Left hindlimb (tissue), 1 donor: ENCODE measurements at regions not wholly inside any gene's neighbourhood (a gene's known extent, or its start where the extent isn't known, plus 50 kb on each side); places are given as distances from the start of the nearest gene placed in this dataset.
"Not testable (repeated sequence)": the region's sequence is repeated elsewhere in the genome, so short reads cannot be mapped to it uniquely, and the experiment has no call there.

Experiments used
- DNase-seq: peaks from one replicate; pipeline ENCODE4 v3.0.0-alpha.2; 2018

GRCh38 chr3:76442374-76442915 lies 597.5 kb upstream of the ROBO2 start:
- no peak for DNase-seq

- no peak for DNase-seq
Measured at GRCh38 chr3:76456322-76456721, 583.6 kb upstream of the ROBO2 start.

- DNase-seq: no peak
Measured at GRCh38 chr3:76463501-76463900, 576.4 kb upstream of the ROBO2 start.

DNA sequence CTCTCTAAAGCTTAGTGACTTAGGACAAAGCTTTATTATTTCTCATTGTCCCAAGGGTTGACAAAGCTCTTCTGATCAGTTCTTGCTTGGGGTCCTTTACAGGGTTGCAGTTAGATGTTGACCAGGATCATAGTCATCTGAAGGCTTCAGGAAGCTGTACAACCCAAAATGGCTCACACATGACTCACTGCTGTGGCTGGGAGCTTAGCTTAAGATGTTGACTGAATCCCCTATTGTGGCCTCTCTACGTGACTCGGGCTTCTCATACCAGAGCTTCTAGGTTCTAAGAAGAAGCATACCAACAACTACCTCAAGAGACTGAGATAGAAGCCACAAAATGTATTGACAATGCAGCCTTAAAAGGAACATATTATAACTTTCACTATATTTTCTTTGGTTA lies 569.6 kb upstream of the ROBO2 start:
- DNase-seq: no peak

- DNase-seq: no peak
Measured at GRCh38 chr3:76474632-76475031, 565.3 kb upstream of the ROBO2 start.

- no peak for DNase-seq
Measured at GRCh38 chr3:76479161-76479650, 560.7 kb upstream of the ROBO2 start.

- DNase-seq: no peak
Measured at GRCh38 chr3:76482510-76482909, 557.4 kb upstream of the ROBO2 start.

- DNase-seq: no peak
Measured at GRCh38 chr3:76487446-76487845, 552.5 kb upstream of the ROBO2 start.

DNA sequence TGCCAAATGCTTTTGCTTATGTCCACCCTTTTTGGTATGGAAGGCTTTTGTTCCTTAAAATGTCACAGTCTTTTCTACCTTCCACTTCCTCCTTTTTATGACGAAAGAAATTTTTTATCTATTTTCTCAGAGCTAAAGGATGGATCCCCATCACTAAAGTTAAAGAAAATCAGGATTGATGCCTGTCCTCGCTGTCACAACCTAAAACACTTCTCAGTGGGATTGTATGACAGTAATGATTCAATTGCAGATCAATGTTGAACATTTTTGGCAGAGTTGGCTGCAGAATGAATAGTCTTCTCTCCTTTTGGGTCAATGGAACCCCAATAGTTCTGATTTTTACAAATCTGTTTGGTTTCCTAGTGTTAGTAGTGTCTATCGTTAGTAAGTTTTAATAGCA lies 549.8 kb upstream of the ROBO2 start:
- DNase-seq: no peak

- no peak for DNase-seq
Measured at GRCh38 chr3:76495216-76495615, 544.7 kb upstream of the ROBO2 start.

DNA sequence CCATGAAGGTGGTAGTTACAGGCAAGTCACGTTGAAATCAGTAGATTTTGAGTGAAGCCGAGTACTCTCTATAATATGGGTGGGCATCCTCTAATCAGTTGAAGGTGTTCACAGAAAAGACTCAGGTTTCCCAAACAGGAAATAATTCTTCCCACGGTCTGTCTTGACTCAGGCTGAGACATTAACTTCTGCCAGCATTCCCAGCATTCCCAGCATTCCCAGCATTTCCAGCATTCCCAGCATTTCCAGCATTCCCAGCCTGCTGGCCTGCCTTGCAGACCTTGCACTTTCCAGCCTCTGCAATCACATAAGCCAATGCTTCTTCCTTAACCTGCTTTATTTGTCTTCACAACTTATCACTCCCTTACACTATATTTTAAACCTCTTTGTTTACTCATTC lies 542.3 kb upstream of the ROBO2 start:
- no peak for DNase-seq

- no peak for DNase-seq
Measured at GRCh38 chr3:76500746-76501275, 539.1 kb upstream of the ROBO2 start.

GRCh38 chr3:76501315-76501714 lies 538.6 kb upstream of the ROBO2 start:
- no peak for DNase-seq

DNA sequence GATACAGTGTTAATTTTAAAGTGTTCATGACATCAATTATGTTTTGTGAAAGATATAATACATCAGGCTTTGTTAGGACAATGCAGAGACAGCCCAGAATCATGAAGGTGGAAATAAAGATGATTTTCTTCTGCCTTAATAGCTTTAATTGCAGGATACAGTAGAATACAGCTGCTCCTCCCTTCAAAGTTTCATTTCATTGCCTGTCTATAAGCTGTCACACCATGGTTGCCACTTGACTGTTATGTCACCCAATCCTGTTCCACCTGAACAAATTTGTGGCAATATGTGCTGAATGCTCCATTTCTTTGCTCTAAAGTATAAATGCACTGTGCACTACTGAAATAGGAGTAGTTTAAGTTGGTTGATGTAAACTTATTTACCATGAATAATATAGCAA lies 537.8 kb upstream of the ROBO2 start:
- DNase-seq: no peak

DNA sequence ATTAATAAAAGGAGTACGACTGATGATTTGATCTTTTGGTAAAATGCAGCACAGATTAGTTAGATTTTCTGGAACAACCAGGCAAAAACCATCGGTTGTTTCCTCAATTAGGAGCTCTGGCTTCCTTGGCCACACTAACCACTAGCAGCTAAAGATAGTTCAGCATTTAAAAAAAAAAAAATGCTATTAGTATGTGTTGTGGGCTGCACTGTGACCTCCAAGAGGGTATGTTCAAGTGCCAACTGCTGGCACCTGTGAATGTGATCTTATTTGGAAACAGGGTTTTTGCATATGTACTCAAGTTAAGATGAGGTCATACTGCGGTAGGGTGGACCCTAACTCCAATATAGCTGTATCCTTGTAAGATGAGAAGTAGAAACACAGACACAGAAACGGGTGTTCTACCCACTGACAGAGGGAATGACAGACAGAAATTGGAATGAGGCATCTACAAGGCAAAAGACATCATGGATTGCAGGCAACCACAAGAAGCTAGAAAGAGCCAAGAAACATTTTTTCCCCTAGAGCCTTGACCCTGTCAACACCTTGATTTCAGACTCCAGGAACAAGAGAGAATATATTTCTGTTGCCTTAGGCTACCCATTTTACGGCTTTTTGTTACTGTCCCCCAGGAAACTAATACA lies 534.6 kb upstream of the ROBO2 start:
- DNase-seq: no peak

GRCh38 chr3:76509179-76509830 lies 530.6 kb upstream of the ROBO2 start:
- no peak for DNase-seq

DNA sequence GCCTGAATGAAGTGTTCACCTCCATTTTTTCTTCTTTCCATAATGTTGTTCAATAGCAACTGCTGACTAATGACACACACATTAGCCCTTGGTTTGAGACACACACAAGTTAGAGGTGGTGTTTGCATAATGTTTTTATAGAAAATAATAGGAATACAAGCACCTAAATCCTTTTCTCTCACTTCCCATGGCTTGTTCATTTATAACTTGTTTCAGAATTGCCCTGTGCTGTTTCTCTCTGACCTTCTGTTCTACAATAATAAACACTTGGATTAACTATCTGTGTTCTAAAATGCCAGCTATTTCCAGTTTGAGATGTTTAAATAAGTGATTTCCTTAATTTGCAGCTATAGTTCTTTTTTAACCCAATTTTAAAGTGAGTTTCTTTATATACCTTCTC lies 525.1 kb upstream of the ROBO2 start:
- DNase-seq: no peak

GRCh38 chr3:76523337-76523736 lies 516.6 kb upstream of the ROBO2 start:
- no peak for DNase-seq

DNA sequence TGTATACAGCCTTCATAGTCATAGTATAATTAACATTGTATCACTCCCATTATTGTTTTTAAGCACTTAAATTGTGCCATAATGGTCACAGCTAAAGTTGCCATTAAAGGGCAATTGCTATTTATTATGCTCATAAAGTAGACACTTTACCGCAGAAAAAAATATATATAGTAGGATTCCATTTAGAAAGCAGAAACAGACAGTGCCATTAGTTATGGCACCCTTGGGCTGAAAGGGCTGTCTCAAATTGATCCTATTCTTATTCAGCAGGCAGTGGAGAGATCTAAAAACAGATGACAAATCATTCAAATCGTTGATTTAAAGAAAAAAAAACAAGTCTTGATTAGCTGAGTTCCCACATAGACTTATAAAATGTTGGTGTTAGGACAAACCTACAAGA lies 514.2 kb upstream of the ROBO2 start:
- no peak for DNase-seq

GRCh38 chr3:76527773-76528172 lies 512.1 kb upstream of the ROBO2 start:
- no peak for DNase-seq

GRCh38 chr3:76532158-76532822 lies 507.6 kb upstream of the ROBO2 start:
- no peak for DNase-seq

GRCh38 chr3:76533710-76534109 lies 506.2 kb upstream of the ROBO2 start:
- not testable (repeated sequence) for DNase-seq

DNA sequence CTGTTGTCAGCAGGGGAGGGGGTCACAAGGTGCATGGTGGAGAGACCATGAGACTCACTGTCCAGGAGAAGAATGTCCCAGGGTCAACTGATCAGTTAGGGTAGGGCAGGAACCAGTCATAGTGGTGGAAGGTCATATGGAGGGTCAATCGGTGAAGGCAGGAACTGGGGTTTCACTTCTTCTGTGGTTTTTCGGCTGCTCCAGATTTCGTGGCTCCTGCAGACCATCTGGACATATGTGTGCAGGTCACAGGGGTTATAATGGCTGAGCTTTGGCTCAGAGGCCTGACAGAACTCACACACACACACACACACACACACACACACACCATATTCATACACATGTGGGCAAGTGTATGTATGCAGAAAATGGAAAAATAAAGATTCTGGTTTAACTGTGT lies 502.0 kb upstream of the ROBO2 start:
- DNase-seq: not testable (repeated sequence)

DNA sequence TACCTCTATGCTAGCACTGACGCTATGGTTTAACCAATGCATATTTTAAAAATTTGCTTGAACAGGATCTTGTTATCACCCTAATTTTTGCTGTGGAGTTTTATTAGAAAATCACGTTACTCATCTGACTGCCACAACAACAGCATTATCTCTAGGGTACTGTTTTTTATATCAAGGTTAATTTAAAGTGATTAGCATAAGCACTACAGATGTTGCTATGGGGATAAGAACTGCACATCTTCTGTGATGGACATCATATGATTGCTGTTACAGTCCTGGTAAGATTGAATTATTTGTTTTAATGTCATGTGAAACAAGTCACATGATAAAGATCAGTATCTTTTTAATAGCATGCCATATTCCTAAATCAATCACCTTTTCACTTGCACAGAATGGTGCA lies 492.2 kb upstream of the ROBO2 start:
- DNase-seq: no peak
